ENCODE measurements at regions not wholly inside any gene's neighbourhood (a gene's known extent, or its start where the extent isn't known, plus 50 kb on each side); places are given as distances from the start of the nearest gene placed in this dataset.

GRCh38 chrX:104335756-104336155 lies 81.0 kb upstream of the ESX1 start (continued):
- TF ChIP-seq CHD7 (IDR thresholded peaks at IDR 0.05; ENCODE audit: insufficient replicate concordance, low read length) (no peak), TCF12 (IDR thresholded peaks at IDR 0.05; ENCODE audit: low read depth, low read length) (no peak), POU5F1 (IDR thresholded peaks at IDR 0.05; ENCODE audit: low read depth, low read length) (no peak), ASH2L (IDR thresholded peaks at IDR 0.05; ENCODE audit: low read length) (no peak), BACH1 (IDR thresholded peaks at IDR 0.05; ENCODE audit: low read length) (no peak)

Measured in H1 (cell line).